ENCODE measurements at regions not wholly inside any gene's neighbourhood (a gene's known extent, or its start where the extent isn't known, plus 50 kb on each side); places are given as distances from the start of the nearest gene placed in this dataset.

GRCh38 chr2:198285216-198285615 lies 480.8 kb downstream of the PLCL1 start:
- Histone ChIP-seq H3K36me3 (replicated peaks; ENCODE audit: low read depth, low read length) (no peaks in the 10 kb centered on the region), H3K9ac (ENCODE audit: low read length) (no peak overlapping the region)

DNA sequence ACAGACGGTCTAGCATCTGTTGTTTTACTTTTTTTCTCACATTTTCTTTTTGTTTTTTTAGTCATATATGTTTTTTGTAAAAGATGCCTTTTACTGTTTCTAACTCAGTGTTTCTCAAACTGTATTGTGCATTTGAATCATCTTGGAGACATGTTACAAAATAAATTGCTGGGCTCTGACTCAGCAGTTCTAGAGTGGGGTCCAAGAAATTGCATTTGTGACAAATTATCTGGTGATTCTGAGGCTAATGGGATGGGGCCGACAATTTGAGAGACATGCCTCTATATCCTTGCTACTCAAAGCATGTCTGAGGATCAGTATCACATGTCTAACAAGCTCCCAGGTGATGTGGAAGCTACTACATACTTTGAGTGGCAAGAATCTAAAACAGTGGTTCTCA lies 478.8 kb downstream of the PLCL1 start:
- Histone ChIP-seq H4K20me1 (ENCODE audit: insufficient read depth, low read length) (no peaks in the 10 kb centered on the region), H3K27me3 (ENCODE audit: low read depth, low read length) (peaks cover 23% of the 10 kb centered on the region), H3K4me2 (ENCODE audit: low read length) (no peak overlapping the region), H3K4me1 (ENCODE audit: low read length) (no peaks in the 10 kb centered on the region), H3K4me3 (ENCODE audit: low read length) (no peak overlapping the region), H3K9me3 (ENCODE audit: insufficient read depth, low read length) (no peaks in the 10 kb centered on the region), H3K27ac (ENCODE audit: low read length) (no peak overlapping the region), H2AFZ (ENCODE audit: low read depth, low read length) (no peak overlapping the region), H3K36me3 (replicated peaks; ENCODE audit: low read depth, low read length) (no peaks in the 10 kb centered on the region), H3K9ac (ENCODE audit: low read length) (no peak overlapping the region), H3K79me2 (ENCODE audit: low read length) (no peaks in the 10 kb centered on the region)
- TF ChIP-seq, protein P1, sequence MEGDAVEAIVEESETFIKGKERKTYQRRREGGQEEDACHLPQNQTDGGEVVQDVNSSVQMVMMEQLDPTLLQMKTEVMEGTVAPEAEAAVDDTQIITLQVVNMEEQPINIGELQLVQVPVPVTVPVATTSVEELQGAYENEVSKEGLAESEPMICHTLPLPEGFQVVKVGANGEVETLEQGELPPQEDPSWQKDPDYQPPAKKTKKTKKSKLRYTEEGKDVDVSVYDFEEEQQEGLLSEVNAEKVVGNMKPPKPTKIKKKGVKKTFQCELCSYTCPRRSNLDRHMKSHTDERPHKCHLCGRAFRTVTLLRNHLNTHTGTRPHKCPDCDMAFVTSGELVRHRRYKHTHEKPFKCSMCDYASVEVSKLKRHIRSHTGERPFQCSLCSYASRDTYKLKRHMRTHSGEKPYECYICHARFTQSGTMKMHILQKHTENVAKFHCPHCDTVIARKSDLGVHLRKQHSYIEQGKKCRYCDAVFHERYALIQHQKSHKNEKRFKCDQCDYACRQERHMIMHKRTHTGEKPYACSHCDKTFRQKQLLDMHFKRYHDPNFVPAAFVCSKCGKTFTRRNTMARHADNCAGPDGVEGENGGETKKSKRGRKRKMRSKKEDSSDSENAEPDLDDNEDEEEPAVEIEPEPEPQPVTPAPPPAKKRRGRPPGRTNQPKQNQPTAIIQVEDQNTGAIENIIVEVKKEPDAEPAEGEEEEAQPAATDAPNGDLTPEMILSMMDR (IDR thresholded peaks at IDR 0.05; ENCODE audit: low read depth, low read length): no peak
- TF ChIP-seq EZH2phosphoT487 (IDR thresholded peaks at IDR 0.05; ENCODE audit: low read depth): no peak

More at GRCh38 chr2:198285216-198285615, 480.8 kb downstream of the PLCL1 start:
- H3K27me3 ChIP-seq (ENCODE audit: low read depth, low read length): peaks cover 23% of the 10 kb centered on the region
- H3K9me3 ChIP-seq (ENCODE audit: insufficient read depth, low read length): no peaks in the 10 kb centered on the region
- no peak for TF ChIP-seq EZH2phosphoT487 (IDR thresholded peaks at IDR 0.05; ENCODE audit: low read depth)
- TF ChIP-seq, protein P1 (IDR thresholded peaks at IDR 0.05; ENCODE audit: low read depth, low read length): no peak
- H2AFZ ChIP-seq (ENCODE audit: low read depth, low read length): no peak overlapping the region
- H3K4me1 ChIP-seq (ENCODE audit: low read length): no peaks in the 10 kb centered on the region
- H3K4me3 ChIP-seq (ENCODE audit: low read length): no peak overlapping the region
- no peaks in the 10 kb centered on the region for H4K20me1 ChIP-seq (ENCODE audit: insufficient read depth, low read length)
- no peak overlapping the region for H3K4me2 ChIP-seq (ENCODE audit: low read length)
- no peaks in the 10 kb centered on the region for H3K79me2 ChIP-seq (ENCODE audit: low read length)
- H3K27ac ChIP-seq (ENCODE audit: low read length): no peak overlapping the region

DNA sequence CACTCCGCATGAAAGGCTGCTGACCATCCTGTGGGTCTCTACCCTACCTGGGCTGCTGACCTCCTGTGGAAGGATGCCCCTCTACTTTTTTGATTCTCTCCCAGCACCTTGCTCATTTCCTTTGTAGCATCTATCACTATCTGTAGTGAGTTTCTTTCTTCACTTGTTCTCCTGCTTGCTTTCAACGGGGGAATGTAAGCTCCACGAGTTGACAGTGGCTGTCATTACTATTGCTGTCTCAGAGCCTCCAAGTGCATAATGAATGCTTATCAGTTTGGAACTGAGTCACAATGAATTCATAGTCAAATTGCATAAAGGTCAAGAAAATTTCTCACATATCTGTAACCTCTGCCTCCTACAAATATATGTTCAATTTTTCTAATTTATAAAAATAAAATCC lies 477.7 kb downstream of the PLCL1 start:
- Histone ChIP-seq H3K9me3 (ENCODE audit: insufficient read depth, low read length) (no peaks in the 10 kb centered on the region), H3K27me3 (ENCODE audit: low read depth, low read length) (peaks cover 23% of the 10 kb centered on the region), H3K36me3 (replicated peaks; ENCODE audit: low read depth, low read length) (no peaks in the 10 kb centered on the region), H3K4me2 (ENCODE audit: low read length) (no peak overlapping the region), H3K27ac (ENCODE audit: low read length) (no peak overlapping the region), H2AFZ (ENCODE audit: low read depth, low read length) (no peak overlapping the region), H4K20me1 (ENCODE audit: insufficient read depth, low read length) (no peaks in the 10 kb centered on the region), H3K4me1 (ENCODE audit: low read length) (no peaks in the 10 kb centered on the region), H3K4me3 (ENCODE audit: low read length) (no peak overlapping the region), H3K9ac (ENCODE audit: low read length) (no peak overlapping the region), H3K79me2 (ENCODE audit: low read length) (no peaks in the 10 kb centered on the region)
- no peak for TF ChIP-seq EZH2phosphoT487 (IDR thresholded peaks at IDR 0.05; ENCODE audit: low read depth)
- TF ChIP-seq, protein P1 (IDR thresholded peaks at IDR 0.05; ENCODE audit: low read depth, low read length): no peak

- no peaks in the 10 kb centered on the region for H4K20me1 ChIP-seq (ENCODE audit: insufficient read depth, low read length)
- H2AFZ ChIP-seq (ENCODE audit: low read depth, low read length): no peak overlapping the region
- no peak overlapping the region for H3K4me2 ChIP-seq (ENCODE audit: low read length)
- H3K27me3 ChIP-seq (ENCODE audit: low read depth, low read length): peaks cover 17% of the 10 kb centered on the region
- no peaks in the 10 kb centered on the region for H3K9me3 ChIP-seq (ENCODE audit: insufficient read depth, low read length)
- H3K79me2 ChIP-seq (ENCODE audit: low read length): no peaks in the 10 kb centered on the region
- H3K36me3 ChIP-seq (replicated peaks; ENCODE audit: low read depth, low read length): no peaks in the 10 kb centered on the region
- TF ChIP-seq, protein P1 (IDR thresholded peaks at IDR 0.05; ENCODE audit: low read depth, low read length): no peak
- no peak for TF ChIP-seq EZH2phosphoT487 (IDR thresholded peaks at IDR 0.05; ENCODE audit: low read depth)
- H3K4me1 ChIP-seq (ENCODE audit: low read length): no peaks in the 10 kb centered on the region
- no peak overlapping the region for H3K4me3 ChIP-seq (ENCODE audit: low read length)
- H3K9ac ChIP-seq (ENCODE audit: low read length): no peak overlapping the region
- no peak overlapping the region for H3K27ac ChIP-seq (ENCODE audit: low read length)
These were observed 475.8 kb downstream of the PLCL1 start for GRCh38 chr2:198280145-198280544.

Data from OCI-LY3 (cell line).